ENCODE measurements at regions not wholly inside any gene's neighbourhood (a gene's known extent, or its start where the extent isn't known, plus 50 kb on each side); places are given as distances from the start of the nearest gene placed in this dataset.

- TF ChIP-seq CTCF (IDR thresholded peaks at IDR 0.05) (no peak), POLR2A (IDR thresholded peaks at IDR 0.05) (no peak)
Measured at GRCh38 chr4:14084598-14084997, 457.1 kb upstream of the BOD1L1 start.
